HEK293T (cell line): ENCODE measurements at regions not wholly inside any gene's neighbourhood (a gene's known extent, or its start where the extent isn't known, plus 50 kb on each side); places are given as distances from the start of the nearest gene placed in this dataset.
"Not testable (repeated sequence)": the region's sequence is repeated elsewhere in the genome, so short reads cannot be mapped to it uniquely, and the experiment has no call there.

Source experiments
- CTBP1 ChIP-seq: fragments of 450-650 bp; IDR thresholded peaks from 2 replicates; pipeline ENCODE4 v1.6.1; 2016; ENCODE audit warnings: borderline replicate concordance
- FOXM1 ChIP-seq: fragments of 450-650 bp; IDR thresholded peaks from 2 replicates; pipeline ENCODE4 v1.6.1; 2017; ENCODE audit warnings: mild to moderate bottlenecking, borderline replicate concordance
- L3MBTL2 ChIP-seq: fragments of 450-650 bp; conservative IDR thresholded peaks from 2 replicates; pipeline ENCODE4 v1.6.1; 2016; ENCODE audit warnings: mild to moderate bottlenecking
- LEF1 ChIP-seq: fragments of 450-650 bp; IDR thresholded peaks from 2 replicates; pipeline ENCODE4 v1.6.1; 2017; ENCODE audit warnings: mild to moderate bottlenecking, borderline replicate concordance
- SP1 ChIP-seq: fragments of 450-650 bp; IDR thresholded peaks from 2 replicates; pipeline ENCODE4 v1.6.1; 2017
- SUZ12 ChIP-seq: fragments of 450-650 bp; IDR thresholded peaks from 2 replicates; pipeline ENCODE4 v1.6.1; 2016; ENCODE audit warnings: mild to moderate bottlenecking
- TARDBP ChIP-seq: fragments of 450-650 bp; IDR thresholded peaks from 2 replicates; pipeline ENCODE4 v1.6.1; 2016

DNA sequence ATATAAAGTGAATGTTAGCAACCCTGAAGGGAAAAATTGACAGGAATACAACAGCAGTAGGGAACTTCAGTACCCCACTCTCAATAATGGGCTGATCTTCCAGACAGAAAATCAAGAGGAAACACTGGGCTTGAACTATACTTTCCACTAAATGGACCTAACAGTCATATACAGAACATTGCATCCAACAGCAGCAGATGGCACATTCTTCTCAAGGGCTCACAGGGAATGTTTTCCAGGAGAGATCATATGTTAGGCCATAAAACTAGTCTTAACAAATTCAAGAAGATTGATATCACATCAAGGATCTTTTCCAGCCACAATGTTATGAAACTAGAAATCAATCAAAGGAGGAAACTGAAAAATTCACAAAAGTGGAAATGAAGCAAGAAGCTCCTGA, 252.1 kb downstream of the GADD45G start:
- TF ChIP-seq FOXM1, L3MBTL2, SP1, SUZ12, CTBP1, LEF1, TARDBP: not testable (repeated sequence)
